ENCODE measurements at regions not wholly inside any gene's neighbourhood (a gene's known extent, or its start where the extent isn't known, plus 50 kb on each side); places are given as distances from the start of the nearest gene placed in this dataset.

DNA sequence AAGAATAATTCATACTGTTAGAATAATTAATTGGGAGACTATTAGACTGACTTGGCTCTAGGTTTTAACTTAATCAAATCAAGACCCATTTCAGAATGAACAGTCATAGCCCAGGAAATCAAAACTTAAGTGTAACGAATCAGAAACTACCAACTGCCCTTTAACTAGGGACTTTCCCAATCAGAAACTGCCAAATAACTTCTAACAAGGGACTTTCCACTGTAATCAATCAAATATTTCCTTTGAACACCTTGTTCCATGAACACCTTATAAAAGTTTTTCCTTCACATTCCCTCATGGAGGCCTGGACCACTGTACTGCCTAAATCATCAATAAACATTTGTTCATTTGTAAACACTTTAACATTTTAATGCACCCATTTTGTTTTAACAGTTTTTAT lies 1054.7 kb upstream of the TMPRSS15 start:
- no peaks in the 10 kb centered on the region for H3K27me3 ChIP-seq
- H3K9me3 ChIP-seq = no peaks in the 10 kb centered on the region
- ATAC-seq = no peak
- H3K4me1 ChIP-seq = no peaks in the 10 kb centered on the region
- 18 to 29% methylated on average over 1 of the region's 1 CpG for WGBS, 2 donors (ENCODE audit: low coverage in 1 of 2)
- TF ChIP-seq POLR2AphosphoS5 (IDR thresholded peaks at IDR 0.05) (no peak), EP300 (IDR thresholded peaks at IDR 0.05) (no peak), POLR2A (IDR thresholded peaks at IDR 0.05) (no peak)
- TF ChIP-seq, protein P1, sequence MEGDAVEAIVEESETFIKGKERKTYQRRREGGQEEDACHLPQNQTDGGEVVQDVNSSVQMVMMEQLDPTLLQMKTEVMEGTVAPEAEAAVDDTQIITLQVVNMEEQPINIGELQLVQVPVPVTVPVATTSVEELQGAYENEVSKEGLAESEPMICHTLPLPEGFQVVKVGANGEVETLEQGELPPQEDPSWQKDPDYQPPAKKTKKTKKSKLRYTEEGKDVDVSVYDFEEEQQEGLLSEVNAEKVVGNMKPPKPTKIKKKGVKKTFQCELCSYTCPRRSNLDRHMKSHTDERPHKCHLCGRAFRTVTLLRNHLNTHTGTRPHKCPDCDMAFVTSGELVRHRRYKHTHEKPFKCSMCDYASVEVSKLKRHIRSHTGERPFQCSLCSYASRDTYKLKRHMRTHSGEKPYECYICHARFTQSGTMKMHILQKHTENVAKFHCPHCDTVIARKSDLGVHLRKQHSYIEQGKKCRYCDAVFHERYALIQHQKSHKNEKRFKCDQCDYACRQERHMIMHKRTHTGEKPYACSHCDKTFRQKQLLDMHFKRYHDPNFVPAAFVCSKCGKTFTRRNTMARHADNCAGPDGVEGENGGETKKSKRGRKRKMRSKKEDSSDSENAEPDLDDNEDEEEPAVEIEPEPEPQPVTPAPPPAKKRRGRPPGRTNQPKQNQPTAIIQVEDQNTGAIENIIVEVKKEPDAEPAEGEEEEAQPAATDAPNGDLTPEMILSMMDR (IDR thresholded peaks at IDR 0.05) = no peak
- H3K27ac ChIP-seq = no peak overlapping the region
- H3K4me3 ChIP-seq = no peak overlapping the region
- no peaks in the 10 kb centered on the region for H3K36me3 ChIP-seq

DNA sequence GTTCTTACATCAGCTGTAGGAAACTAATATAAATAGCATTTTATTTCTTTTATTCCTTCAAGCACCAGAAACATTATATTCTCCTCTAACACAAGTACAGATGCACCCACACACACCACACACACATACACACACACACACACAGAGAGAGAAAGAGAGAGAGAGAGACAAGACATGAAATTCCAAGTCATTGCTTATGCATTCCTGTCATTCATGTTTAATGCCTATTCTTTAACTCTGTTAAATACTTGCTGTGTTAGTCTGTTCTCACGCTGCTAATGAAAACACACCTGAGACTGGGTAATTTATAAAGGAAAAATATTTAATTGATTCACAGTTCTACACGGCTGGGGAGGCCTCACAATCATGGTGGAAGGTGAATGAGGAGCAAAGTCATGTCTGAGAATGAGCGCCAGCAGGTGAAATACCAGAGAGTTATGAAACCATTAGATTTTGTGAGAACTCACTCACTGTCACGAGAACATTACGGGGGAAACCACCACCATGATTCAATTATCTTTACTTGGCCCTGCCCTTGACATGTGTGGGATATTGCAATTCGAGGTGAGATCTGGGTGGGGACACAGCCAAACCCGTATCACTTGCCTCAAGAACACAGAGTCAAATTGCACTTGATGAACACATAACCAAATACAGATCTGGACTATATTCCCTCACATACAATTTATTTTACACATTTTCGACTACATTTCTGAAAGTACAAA lies 1058.1 kb upstream of the TMPRSS15 start:
- no peak for ATAC-seq
- no peak overlapping the region for H3K4me3 ChIP-seq
- no peaks in the 10 kb centered on the region for H3K27me3 ChIP-seq
- H3K9me3 ChIP-seq = no peaks in the 10 kb centered on the region
- 62 to 67% methylated on average over 6 to 8 of the region's 8 CpGs for WGBS, 2 donors (ENCODE audit: low coverage in 1 of 2)
- no peak for TF ChIP-seq POLR2A (IDR thresholded peaks at IDR 0.05)
- no peak for TF ChIP-seq EP300 (IDR thresholded peaks at IDR 0.05)
- no peak for TF ChIP-seq POLR2AphosphoS5 (IDR thresholded peaks at IDR 0.05)
- TF ChIP-seq, protein P1 (IDR thresholded peaks at IDR 0.05) = no peak
- H3K36me3 ChIP-seq = no peaks in the 10 kb centered on the region
- no peak overlapping the region for H3K27ac ChIP-seq
- no peaks in the 10 kb centered on the region for H3K4me1 ChIP-seq

DNA sequence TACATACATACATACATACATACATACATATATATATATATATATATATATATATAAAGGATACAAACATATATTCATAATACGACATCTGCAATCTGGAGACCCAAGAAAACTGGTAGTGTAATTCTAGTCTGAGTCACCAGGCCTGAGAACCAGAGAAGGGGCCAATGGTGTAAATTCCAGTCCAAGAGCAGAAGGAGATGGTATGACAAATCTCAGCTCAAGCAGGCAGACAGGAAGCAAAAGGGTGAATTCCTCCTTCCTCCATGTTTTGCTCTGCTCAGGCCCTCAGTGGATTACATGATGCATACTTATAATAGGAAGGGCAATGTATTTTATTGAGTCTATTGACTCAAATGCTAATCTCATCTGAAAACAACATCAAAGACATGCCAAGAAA lies 1060.4 kb upstream of the TMPRSS15 start:
- H3K4me3 ChIP-seq = no peak overlapping the region
- WGBS, 2 donors (ENCODE audit: low coverage in 1 of 2) = 86% methylated on average over 1 of the region's 1 CpG; no CpG with 5 or more reads in 1 of the 2 donors
- H3K9me3 ChIP-seq = no peaks in the 10 kb centered on the region
- no peak overlapping the region for H3K27ac ChIP-seq
- H3K27me3 ChIP-seq = no peaks in the 10 kb centered on the region
- no peaks in the 10 kb centered on the region for H3K4me1 ChIP-seq
- TF ChIP-seq, protein P1 (IDR thresholded peaks at IDR 0.05) = no peak
- TF ChIP-seq POLR2AphosphoS5 (IDR thresholded peaks at IDR 0.05) (no peak), POLR2A (IDR thresholded peaks at IDR 0.05) (no peak), EP300 (IDR thresholded peaks at IDR 0.05) (no peak)
- H3K36me3 ChIP-seq = no peaks in the 10 kb centered on the region
- no peak for ATAC-seq

DNA sequence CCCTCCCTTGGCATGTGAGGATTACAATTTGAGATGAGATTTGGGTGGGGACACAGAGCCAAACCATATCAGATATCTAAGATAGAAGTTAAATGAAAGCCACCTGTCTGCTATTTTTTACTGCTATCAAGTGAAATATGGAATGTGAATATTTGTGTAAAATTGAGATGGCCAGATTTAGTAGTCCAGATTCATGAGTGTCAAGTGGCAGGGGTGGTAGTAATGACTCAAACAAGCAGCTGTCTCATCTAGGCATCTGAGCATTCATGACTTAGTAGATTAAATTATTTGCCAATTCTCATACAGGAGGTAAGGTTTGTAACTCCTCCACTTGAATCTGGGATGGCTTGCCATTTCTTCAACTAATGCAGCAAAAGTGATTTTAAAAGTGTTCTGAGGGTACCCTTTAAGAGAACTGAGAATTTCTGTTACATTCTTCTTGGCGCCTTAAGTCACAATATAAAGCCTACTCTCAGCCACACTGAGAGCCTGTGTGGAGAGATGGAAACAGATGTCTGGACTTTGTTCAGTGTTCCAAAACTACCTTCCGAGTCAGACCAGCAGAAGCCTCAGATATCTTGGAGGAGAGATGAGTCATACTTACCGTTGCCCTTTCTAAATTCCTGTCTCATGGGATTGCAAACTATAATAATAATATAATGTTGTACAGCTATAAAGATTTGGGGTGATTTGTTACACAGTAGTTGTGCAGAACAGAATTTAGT lies 1065.6 kb upstream of the TMPRSS15 start:
- Histone ChIP-seq H3K4me1 (no peaks in the 10 kb centered on the region), H3K4me3 (no peak overlapping the region), H3K27me3 (no peaks in the 10 kb centered on the region), H3K9me3 (no peaks in the 10 kb centered on the region), H3K27ac (no peak overlapping the region), H3K36me3 (no peaks in the 10 kb centered on the region)
- ATAC-seq = no peak
- TF ChIP-seq, protein P1 (IDR thresholded peaks at IDR 0.05) = no peak
- no peak for TF ChIP-seq POLR2A (IDR thresholded peaks at IDR 0.05)
- no peak for TF ChIP-seq EP300 (IDR thresholded peaks at IDR 0.05)
- no peak for TF ChIP-seq POLR2AphosphoS5 (IDR thresholded peaks at IDR 0.05)
- WGBS, 2 donors (ENCODE audit: low coverage in 1 of 2) = 29 to 57% methylated on average over 1 of the region's 3 CpGs

DNA sequence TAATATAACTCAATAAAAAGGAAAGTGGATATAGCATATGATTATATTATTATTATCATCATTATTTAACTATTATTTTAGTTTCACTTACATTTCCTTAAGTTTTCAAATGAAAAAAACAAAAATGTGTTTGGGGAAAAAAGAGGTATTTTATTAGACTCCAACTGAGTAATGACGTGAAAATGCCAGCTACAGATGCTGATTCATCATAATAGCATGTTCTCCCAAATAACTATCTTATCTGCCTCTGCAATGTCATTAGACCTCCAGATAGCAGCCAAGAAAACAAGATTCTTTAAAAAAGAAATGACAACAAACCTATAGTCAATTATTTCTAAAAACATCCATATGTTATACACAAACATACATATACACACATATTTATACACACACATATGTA lies 1071.9 kb upstream of the TMPRSS15 start:
- Histone ChIP-seq H3K27ac (no peak overlapping the region), H3K4me3 (no peak overlapping the region), H3K27me3 (no peaks in the 10 kb centered on the region), H3K9me3 (peaks cover 0 to 13% (median 0%) of the 10 kb centered on the region in 3 donors), H3K36me3 (no peaks in the 10 kb centered on the region), H3K4me1 (no peaks in the 10 kb centered on the region)
- ATAC-seq = no peak
- WGBS, 2 donors (ENCODE audit: low coverage in 1 of 2) = 65 to 88% methylated on average over 1 of the region's 1 CpG
- TF ChIP-seq POLR2A (IDR thresholded peaks at IDR 0.05) = no peak
- TF ChIP-seq POLR2AphosphoS5 (IDR thresholded peaks at IDR 0.05) = no peak
- no peak for TF ChIP-seq EP300 (IDR thresholded peaks at IDR 0.05)
- TF ChIP-seq, protein P1 (IDR thresholded peaks at IDR 0.05) = no peak

Data from gastroesophageal sphincter (tissue), 4 donors.